NCI-H187 (cell line): ENCODE measurements at regions not wholly inside any gene's neighbourhood (a gene's known extent, or its start where the extent isn't known, plus 50 kb on each side); places are given as distances from the start of the nearest gene placed in this dataset.
"Not testable (repeated sequence)": the region's sequence is repeated elsewhere in the genome, so short reads cannot be mapped to it uniquely, and the experiment has no call there.

Experiments used
- DNase-seq, 2 experiments: peaks; one replicate each; lab custom pipeline; 2025; lab: John Stamatoyannopoulos, UW

GRCh38 chr10:29881811-29882210 lies 177.6 kb downstream of the JCAD start:
- no peak for DNase-seq

DNA sequence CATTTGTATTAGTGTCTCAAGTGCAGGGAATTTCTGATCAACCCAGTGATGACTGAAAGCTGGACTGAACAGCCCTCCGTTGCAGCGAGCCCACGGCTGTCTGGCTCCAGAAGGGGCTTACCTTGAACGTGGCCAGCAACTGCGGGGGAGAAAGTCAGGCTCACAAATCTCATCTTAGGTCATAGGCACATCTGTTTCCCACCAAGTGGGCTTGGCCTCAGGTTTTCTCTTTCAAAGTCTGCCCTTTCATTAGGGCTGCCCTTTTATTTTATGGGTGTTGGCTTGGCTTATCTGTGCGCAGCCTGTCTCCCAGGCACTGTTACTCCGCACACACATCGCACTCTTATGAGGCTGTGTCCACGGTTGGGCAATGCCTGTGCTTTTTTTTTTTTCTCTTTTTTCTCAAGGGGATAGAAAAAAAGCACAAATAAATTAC lies 178.0 kb downstream of the JCAD start:
- no peak for DNase-seq

DNA sequence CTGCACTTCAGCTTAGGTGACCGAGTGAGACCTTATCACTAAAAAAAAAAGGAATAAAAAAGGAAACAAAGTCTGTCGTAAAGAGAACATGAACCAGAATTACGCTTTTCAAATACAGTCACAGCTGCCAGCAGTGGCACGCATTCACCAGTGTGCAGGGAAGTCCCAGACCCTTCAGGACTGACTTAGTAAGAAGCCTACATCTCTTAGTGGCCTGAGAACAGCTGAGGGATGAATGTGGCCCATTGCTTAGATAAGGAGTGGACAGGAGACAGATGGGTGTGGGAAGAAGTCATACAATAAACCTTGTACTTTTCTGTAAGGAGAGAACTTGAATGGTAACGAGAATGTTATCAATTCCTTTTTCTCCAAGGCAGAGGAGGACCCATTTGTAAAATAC lies 178.5 kb downstream of the JCAD start:
- DNase-seq: no peak

DNA sequence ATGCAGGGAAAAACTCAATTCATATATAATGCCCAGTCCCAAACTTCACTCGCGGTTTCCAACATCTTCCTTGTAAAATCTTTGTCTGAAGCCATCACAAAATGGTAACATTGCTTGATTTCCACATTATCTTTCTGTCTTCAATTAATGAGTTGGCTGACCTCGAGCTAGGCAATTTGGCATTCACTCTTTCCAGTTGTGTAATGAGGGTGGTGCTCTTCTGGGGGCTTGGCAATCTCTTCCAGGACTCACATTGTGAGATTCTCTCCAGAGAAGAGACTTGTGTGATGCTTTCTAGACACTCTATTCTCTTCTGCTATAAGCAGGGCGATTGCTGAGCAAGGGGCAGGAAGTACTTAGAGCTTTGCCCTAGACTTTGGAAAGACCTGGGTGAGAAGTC lies 179.5 kb downstream of the JCAD start:
- DNase-seq: no peak

DNA sequence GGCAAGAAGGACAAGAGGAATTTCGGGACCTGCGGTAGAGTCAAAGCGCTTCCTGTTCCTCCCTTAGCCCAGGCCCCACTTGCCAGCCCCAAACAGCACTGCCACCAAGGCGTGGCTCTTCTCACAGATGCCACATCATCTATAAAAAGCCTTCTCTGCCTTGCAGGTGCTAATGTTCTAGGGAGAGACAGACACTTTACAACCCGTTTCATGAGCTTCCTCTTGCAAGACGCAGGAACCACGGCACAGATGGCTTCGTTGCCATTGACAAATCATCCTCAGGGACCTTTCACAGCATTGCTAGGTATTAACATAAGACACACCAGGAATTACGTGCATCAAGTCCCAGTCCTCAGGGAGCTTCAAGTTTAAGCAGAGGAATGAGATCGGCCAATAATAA lies 180.9 kb downstream of the JCAD start:
- DNase-seq: no peak

DNA sequence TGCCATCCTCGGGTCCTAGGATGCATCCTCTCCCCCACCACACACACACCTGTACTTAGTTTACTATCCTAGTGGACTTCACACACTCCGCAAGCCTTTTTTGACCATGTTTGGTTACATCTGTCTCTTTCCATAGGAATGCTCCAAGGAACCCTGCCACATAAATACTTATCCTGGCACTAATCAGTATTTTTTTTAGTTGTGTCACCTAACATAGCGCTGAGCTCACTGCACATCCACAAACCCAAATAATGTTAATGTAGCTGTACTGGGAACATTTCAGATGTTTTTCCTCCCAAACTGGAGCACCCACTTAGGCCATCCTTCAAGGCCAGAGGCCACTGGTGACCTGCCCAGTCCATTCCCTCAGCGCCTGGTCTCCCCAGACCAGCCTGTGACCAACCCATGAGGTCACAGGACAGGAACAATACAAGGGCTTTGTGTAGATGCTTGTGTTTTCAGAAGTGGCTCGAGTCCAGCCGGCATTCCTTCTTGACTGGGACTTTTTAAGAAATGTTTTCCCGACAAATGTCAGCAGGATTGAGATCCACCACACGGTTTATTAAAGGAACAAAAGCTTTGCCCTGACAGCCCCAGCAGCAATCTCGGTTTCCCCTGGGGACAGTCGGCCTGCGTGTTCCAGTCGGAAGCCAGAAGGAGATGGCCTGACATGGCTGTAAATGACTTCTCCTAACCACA lies 181.4 kb downstream of the JCAD start:
- DNase-seq: no peak

- no peak for DNase-seq
These were observed 183.3 kb downstream of the JCAD start for GRCh38 chr10:29876008-29876555.

- DNase-seq: no peak
These were observed 184.6 kb downstream of the JCAD start for GRCh38 chr10:29874606-29875269.

GRCh38 chr10:29873941-29874484 lies 185.4 kb downstream of the JCAD start:
- DNase-seq: no peak

DNA sequence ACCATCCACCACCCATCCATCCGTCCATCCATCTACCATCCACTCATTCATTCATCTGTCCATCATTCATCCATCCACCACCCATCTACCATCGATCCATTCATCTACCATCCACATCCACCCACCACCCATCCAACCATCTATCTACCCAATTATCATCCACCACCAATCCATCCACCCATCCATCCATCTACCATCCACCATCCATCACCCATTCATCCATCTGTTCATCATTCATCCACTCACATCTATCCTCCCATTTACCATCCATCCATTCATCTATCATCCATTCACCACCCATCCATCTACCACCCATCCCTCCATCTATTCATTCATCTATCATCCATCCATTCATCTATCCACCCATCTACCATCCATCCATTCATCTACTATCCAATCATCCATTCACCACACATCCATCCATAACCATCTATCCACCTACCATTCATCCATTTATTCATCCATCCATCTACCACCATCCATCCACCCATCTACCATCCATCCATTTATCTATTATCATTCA lies 188.8 kb downstream of the JCAD start:
- no peak for DNase-seq

GRCh38 chr10:29869593-29869992 lies 189.8 kb downstream of the JCAD start:
- DNase-seq: no peak

DNA sequence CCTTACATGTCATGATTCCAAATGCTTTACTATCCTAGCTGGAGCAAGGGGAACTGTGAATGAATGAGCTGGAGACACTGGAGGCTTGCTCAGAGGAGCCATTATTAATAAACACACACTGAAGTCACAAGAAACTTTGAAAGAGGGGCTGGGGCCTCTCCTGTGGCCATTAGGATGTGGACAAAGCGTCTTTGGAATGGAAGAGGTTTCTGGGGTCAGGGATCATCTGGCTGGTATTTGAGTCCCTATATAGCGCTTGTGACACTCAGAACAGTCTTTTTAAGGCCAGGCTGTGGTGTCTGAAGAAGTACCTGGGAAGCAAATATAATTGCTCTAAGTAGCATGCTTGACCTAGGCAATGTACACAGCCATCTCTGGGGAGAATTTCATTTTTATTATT lies 193.0 kb downstream of the JCAD start:
- no peak for DNase-seq

DNA sequence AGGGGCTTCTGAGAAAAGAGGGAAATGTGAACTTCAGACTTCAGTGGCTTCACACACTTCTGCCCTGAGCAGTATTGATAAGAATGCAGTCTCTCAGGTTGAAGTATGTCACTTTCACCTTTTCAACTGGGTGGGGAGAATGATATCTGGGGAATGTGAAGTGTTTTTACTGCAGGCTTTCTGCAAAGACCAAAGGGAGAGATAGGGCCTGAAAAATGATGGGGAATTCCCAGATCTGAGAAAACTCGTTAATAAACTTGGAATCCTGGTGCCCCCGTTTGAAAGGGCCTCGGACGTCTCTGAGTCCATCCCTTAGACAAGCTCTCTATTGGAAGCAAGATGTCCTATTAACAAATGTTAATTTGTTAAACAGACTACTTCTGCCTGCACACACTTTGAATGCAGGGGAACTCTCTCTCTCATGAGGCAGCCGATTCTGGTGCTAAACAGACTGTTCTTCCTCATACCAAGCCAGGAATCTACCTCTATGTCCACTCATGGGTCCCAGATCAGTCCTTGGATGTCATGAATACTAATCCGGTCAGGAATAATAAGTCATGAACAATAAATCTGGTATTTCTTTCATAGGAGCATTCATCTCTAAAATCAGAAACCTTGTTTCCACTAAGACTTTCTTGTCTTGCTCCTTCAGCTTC lies 193.6 kb downstream of the JCAD start:
- DNase-seq: no peak

DNA sequence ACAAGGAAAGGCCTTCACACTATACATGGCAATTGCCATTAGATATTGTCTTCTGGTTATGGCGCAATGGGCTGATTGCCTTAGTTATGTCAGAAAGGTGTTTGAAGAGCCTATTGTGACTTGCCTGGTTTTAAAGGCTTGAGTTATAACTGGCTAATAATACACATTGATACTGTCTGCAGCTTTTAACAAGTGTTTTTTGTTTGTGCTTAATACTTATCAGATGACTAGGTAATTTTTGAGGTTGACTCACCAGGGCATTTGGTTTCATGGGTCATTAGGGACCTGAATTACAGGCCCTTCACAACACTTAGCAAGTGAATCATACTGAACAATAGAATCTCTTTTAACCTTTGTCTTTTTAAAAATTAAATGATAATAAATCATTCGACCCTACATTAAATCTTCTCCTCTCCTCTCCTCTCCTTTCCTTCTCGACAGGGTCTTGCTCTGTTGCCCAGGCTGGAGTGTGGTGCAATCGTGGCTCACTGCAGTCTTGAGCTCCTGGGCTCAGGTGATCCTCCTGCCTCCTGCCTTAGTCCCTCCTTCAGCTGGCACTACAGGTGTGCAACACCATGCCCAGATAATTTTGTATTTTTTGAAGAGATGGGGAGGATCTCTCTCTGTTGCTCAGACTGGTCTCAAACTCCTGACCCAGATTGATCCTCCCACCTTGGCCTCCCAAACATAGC lies 196.3 kb downstream of the JCAD start:
- DNase-seq: no peak

GRCh38 chr10:29861811-29862505 lies 197.4 kb downstream of the JCAD start:
- no peak for DNase-seq

GRCh38 chr10:29861231-29861630 lies 198.2 kb downstream of the JCAD start:
- DNase-seq: not testable (repeated sequence)

DNA sequence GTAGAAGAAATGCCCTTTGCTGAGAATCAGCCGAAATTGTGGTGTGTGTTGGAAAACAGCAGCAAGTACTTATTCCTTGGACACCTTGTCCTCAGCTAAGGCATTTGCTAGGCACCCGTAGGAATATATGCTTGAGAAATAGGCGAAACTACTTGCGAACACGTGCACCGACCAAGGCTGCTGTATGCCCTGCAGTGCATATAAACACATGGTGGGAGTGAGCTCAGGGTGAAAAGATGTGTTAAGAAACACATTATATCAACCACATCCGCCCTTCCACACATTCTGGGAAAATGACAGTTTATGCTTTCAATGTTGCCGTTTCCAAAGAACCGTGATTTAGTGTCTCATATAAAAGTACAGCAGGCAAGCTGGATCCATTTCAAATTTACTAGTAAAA lies 199.2 kb downstream of the JCAD start:
- no peak for DNase-seq

- DNase-seq: no peak
These were observed 199.8 kb downstream of the JCAD start for GRCh38 chr10:29859521-29860130.

DNA sequence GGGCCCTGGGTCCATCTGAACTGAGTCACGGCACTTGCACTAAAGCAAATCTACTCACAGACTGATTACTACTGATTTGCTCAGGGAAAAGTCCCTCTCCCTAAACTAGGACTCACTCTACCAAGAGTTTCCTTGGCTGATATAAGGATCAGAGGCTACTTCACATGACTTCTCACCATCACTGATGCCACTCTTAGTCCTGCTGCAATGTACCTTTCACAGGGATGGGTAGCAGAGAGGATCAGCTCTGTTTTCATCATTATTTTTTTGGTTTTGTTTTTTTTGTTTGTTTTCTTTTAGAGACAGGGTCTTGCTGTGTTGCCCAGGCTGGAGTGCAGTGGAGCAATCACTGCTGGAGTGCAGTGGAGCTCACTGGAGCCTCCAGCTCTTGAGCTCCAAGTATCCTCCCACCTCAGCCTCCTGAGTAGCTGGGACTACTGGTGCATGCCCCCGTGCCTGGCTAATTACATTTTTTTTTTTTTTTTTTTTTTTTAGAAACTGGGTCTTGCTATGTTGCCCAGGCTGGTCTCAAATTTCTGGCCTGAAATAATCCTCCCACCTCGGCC lies 200.6 kb downstream of the JCAD start:
- DNase-seq: no peak
